Esophagus muscularis mucosa (tissue), 4 donors: ENCODE measurements at regions not wholly inside any gene's neighbourhood (a gene's known extent, or its start where the extent isn't known, plus 50 kb on each side); places are given as distances from the start of the nearest gene placed in this dataset.

Experiments
- CTCF ChIP-seq, 3 experiments: fragments of 200-600 bp in 2 of 3; fragments of 450-650 bp in 1 of 3; sonication (generic) in 2 of 3; IDR thresholded peaks; one replicate each; pipeline ENCODE4 v1.5.1; 2017 to 2019; ENCODE audit warnings: antibody characterized with exemption in 3 of 3, mild to moderate bottlenecking in 2 of 3, moderate library complexity in 1 of 3
- EP300 ChIP-seq: sonication (generic); formaldehyde crosslinking; IDR thresholded peaks from one replicate; pipeline ENCODE4 v1.6.1; 2017; ENCODE audit warnings: antibody characterized with exemption
- POLR2A ChIP-seq: fragments of 450-650 bp; IDR thresholded peaks from one replicate; pipeline ENCODE4 v1.6.1; 2017; ENCODE audit warnings: antibody characterized with exemption, moderate library complexity, mild to moderate bottlenecking, low read depth
- POLR2AphosphoS5 ChIP-seq, 2 donors: sonication (generic); formaldehyde crosslinking; IDR thresholded peaks; one replicate each; pipeline ENCODE4 v1.6.1; 2017; ENCODE audit warnings: antibody characterized with exemption in 2 of 2

- TF ChIP-seq EP300 = no peak
- TF ChIP-seq POLR2A = no peak
- TF ChIP-seq CTCF (IDR thresholded peaks at IDR 0.05) = no peak
- TF ChIP-seq POLR2AphosphoS5 (IDR thresholded peaks at IDR 0.05) = no peak
Measured at GRCh38 chr2:16828044-16828827, 162.6 kb upstream of the CYRIA start.
